ENCODE measurements at regions not wholly inside any gene's neighbourhood (a gene's known extent, or its start where the extent isn't known, plus 50 kb on each side); places are given as distances from the start of the nearest gene placed in this dataset.

DNA sequence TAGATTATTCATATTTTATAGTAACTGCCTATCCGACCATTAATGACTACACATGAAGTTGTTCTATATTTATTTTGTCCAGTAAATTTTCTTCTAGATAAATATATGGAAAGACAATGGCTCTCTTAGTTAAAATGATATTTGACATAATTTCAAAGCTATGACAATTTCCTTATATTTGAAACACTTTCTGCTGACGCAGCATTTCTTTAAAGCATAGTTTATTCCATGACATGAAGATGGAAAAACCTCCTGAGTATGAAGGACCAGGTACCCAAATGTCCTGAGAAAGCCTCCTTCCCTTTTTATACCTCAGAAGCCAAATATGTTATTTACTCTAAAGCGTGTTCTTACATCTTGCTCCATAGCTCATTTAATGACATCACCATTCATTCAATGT is 831.6 kb downstream of the EFNB2 start:
- Histone ChIP-seq H3K36me3 (no peaks in the 10 kb centered on the region), H3K27ac (no peak overlapping the region), H3K27me3 (no peaks in the 10 kb centered on the region), H3K4me3 (no peak overlapping the region), H3K9me3 (no peaks in the 10 kb centered on the region), H3K4me1 (no peaks in the 10 kb centered on the region)
- no peak for TF ChIP-seq POLR2AphosphoS5 (IDR thresholded peaks at IDR 0.05)
- TF ChIP-seq, protein P1, sequence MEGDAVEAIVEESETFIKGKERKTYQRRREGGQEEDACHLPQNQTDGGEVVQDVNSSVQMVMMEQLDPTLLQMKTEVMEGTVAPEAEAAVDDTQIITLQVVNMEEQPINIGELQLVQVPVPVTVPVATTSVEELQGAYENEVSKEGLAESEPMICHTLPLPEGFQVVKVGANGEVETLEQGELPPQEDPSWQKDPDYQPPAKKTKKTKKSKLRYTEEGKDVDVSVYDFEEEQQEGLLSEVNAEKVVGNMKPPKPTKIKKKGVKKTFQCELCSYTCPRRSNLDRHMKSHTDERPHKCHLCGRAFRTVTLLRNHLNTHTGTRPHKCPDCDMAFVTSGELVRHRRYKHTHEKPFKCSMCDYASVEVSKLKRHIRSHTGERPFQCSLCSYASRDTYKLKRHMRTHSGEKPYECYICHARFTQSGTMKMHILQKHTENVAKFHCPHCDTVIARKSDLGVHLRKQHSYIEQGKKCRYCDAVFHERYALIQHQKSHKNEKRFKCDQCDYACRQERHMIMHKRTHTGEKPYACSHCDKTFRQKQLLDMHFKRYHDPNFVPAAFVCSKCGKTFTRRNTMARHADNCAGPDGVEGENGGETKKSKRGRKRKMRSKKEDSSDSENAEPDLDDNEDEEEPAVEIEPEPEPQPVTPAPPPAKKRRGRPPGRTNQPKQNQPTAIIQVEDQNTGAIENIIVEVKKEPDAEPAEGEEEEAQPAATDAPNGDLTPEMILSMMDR (IDR thresholded peaks at IDR 0.05) = no peak
- no peak for TF ChIP-seq EP300 (IDR thresholded peaks at IDR 0.05)
- TF ChIP-seq POLR2A (IDR thresholded peaks at IDR 0.05) = no peak
- ATAC-seq = no peak
- 74 to 87% methylated on average over 3 of the region's 3 CpGs for WGBS, 2 donors (ENCODE audit: low coverage in 1 of 2)

GRCh38 chr13:105702441-105702840 is 833.0 kb downstream of the EFNB2 start:
- Histone ChIP-seq H3K27me3 (no peaks in the 10 kb centered on the region), H3K27ac (no peak overlapping the region), H3K9me3 (no peaks in the 10 kb centered on the region), H3K36me3 (no peaks in the 10 kb centered on the region), H3K4me3 (no peak overlapping the region), H3K4me1 (no peaks in the 10 kb centered on the region)
- ATAC-seq = no peak
- TF ChIP-seq POLR2A (IDR thresholded peaks at IDR 0.05) = no peak
- TF ChIP-seq POLR2AphosphoS5 (IDR thresholded peaks at IDR 0.05) = no peak
- TF ChIP-seq, protein P1 (IDR thresholded peaks at IDR 0.05) = no peak
- TF ChIP-seq EP300 (IDR thresholded peaks at IDR 0.05) = no peak
- WGBS, 2 donors (ENCODE audit: low coverage in 1 of 2) = 72 to 86% methylated on average over 4 of the region's 4 CpGs

- Histone ChIP-seq H3K4me3 (no peak overlapping the region), H3K4me1 (no peaks in the 10 kb centered on the region), H3K27me3 (no peaks in the 10 kb centered on the region), H3K9me3 (no peaks in the 10 kb centered on the region), H3K27ac (no peak overlapping the region), H3K36me3 (no peaks in the 10 kb centered on the region)
- 89 to 90% methylated on average over 5 of the region's 5 CpGs for WGBS, 2 donors (ENCODE audit: low coverage in 1 of 2)
- ATAC-seq = no peak
- TF ChIP-seq POLR2A (IDR thresholded peaks at IDR 0.05) (no peak), POLR2AphosphoS5 (IDR thresholded peaks at IDR 0.05) (no peak), EP300 (IDR thresholded peaks at IDR 0.05) (no peak)
- TF ChIP-seq, protein P1 (IDR thresholded peaks at IDR 0.05) = no peak
Observed at GRCh38 chr13:105692769-105693168, 842.7 kb downstream of the EFNB2 start.

- TF ChIP-seq EP300 (IDR thresholded peaks at IDR 0.05) (no peak), POLR2A (IDR thresholded peaks at IDR 0.05) (no peak), POLR2AphosphoS5 (IDR thresholded peaks at IDR 0.05) (no peak)
- TF ChIP-seq, protein P1 (IDR thresholded peaks at IDR 0.05) = no peak
- H3K4me1 ChIP-seq = no peaks in the 10 kb centered on the region
- H3K36me3 ChIP-seq = no peaks in the 10 kb centered on the region
- H3K9me3 ChIP-seq = no peaks in the 10 kb centered on the region
- no peak overlapping the region for H3K4me3 ChIP-seq
- no peak overlapping the region for H3K27ac ChIP-seq
- no peak for ATAC-seq
- no peaks in the 10 kb centered on the region for H3K27me3 ChIP-seq
- 70 to 88% methylated on average over 3 of the region's 3 CpGs for WGBS, 2 donors (ENCODE audit: low coverage in 1 of 2)
Observed at GRCh38 chr13:105684216-105684615, 851.2 kb downstream of the EFNB2 start.

- TF ChIP-seq EP300 (IDR thresholded peaks at IDR 0.05) (no peak), POLR2A (IDR thresholded peaks at IDR 0.05) (no peak), POLR2AphosphoS5 (IDR thresholded peaks at IDR 0.05) (no peak)
- TF ChIP-seq, protein P1 (IDR thresholded peaks at IDR 0.05) = no peak
- Histone ChIP-seq H3K4me3 (no peak overlapping the region), H3K27me3 (no peaks in the 10 kb centered on the region), H3K36me3 (no peaks in the 10 kb centered on the region), H3K4me1 (no peaks in the 10 kb centered on the region), H3K9me3 (no peaks in the 10 kb centered on the region), H3K27ac (no peak overlapping the region)
- no peak for ATAC-seq
- WGBS, 2 donors (ENCODE audit: low coverage in 1 of 2) = 75 to 89% methylated on average over 4 of the region's 4 CpGs
Observed at GRCh38 chr13:105679838-105680237, 855.6 kb downstream of the EFNB2 start.

Data from gastroesophageal sphincter (tissue), 4 donors.